Ammon's horn (tissue), 1 donor: ENCODE measurements at regions not wholly inside any gene's neighbourhood (a gene's known extent, or its start where the extent isn't known, plus 50 kb on each side); places are given as distances from the start of the nearest gene placed in this dataset.

ENCODE experiments used
- DNase-seq: peaks from one replicate; pipeline ENCODE4 v3.0.0-alpha.2; 2016; ENCODE audit warnings: low spot score

DNA sequence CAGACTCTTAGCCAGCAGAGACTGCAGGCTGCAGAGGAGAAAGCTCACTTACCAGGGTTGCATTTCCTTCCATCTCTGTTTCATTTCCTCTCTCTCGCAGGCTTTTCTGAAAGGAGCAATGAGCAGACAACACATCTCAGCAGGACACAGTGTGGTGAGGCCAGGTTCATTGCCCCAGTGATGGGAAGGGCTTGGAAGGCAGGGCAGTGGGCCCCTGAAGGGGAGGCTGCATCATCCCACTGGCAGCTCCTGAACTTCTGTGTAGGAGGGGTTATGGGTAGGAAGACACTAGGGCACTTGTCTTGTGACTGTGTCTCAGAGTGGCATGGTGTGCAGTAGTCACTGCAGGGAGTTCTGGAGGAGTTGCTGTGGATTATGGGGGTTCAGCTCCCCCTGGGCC lies 246.8 kb downstream of the QKI start:
- DNase-seq, result peak; percentile 55

DNA sequence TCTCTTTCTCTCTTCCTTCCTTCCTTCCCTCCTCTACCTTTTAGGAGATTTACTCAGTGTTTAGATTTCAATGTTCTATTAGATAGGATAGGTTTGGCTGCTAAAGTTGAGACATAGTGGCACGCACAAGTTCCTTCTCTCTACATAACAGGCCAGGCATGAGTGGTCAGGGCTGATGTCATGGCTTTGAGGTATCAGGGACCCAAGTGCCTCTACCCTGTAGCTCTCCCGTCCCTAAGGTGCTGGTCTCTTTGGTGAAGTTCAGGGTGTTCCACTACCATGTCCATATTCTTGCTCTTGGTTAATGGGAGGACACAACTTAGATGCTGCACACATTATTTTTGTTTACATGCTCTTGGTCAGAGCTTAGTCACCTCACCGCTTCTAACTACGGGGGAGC lies 245.3 kb downstream of the QKI start:
- no peak for DNase-seq

DNA sequence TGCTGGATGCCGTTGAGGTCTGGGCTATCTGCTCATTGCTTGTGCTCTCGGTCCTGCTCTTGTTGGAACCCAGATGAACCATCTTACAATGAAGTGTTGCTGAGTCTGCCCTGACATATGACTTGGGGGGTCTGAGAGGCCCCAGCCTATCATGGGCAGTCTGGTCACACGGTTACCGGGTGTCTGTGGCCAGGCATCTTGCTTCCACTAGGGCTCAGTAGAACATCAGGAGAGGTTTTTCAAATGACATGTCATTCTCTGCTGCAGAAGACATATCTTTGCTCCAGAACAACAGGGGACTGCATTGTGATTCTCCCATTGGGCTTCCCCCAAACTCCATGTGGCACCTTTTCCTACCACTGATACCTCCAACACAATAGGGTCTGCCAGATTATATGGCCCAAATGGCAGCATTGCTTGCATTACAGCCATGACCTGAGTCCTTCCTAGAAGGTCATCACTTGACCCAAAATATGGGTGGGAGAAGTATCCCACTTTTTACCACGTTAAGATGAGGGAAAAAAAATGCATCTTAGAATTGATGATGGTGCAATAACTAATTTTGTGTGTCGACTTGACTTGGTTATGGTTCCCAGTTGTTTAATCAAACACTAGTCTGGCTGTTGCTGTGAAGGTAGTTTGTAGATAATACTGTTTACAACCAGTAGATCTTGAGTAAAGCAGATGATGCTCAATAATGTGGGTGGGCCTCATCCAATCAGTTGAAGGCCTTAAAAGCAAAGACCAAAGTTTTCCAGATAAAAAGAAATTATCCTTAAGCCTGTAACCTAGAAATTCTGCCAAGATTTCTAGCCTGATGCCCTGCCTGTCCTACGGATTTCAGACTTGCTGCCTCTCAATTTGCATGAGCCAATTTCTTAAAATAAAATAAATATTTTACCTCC lies 241.0 kb downstream of the QKI start:
- no peak for DNase-seq

DNA sequence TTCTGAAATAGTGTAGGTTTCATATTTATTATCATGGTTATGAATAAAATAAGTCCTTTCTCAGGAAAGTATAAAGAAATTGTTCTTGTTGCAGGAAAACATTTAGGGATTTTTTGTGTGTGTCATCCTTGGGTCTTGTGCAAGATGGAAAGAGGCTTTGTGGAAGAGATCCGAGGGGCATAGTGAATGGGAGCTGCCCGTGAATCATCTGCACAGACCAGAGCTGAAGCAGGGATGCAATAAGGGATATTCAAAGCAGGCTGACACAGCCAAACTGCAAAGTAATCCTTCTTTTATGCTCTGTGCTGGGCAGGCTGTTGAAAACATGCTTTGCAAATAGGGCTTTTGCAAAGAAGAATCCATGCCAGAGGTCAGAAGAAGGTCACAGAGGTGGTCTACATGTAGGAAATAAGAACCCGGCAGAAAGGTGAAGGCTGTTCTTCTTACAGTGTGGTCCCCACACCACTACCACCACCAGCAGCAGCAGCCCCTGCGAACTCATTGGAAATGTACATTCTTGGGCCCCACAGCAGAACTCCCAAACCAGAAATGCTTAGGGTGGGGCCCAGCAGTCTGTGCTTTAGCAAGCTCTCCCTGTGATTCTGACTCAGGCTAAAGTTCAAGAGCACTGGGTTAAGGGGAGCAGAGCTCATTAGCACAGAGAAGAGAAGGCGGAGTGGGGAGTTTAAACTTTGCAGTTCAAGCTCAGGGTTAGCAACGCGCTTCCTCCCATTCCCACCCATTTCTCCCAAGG lies 237.6 kb downstream of the QKI start:
- DNase-seq, result peak; percentile 11

DNA sequence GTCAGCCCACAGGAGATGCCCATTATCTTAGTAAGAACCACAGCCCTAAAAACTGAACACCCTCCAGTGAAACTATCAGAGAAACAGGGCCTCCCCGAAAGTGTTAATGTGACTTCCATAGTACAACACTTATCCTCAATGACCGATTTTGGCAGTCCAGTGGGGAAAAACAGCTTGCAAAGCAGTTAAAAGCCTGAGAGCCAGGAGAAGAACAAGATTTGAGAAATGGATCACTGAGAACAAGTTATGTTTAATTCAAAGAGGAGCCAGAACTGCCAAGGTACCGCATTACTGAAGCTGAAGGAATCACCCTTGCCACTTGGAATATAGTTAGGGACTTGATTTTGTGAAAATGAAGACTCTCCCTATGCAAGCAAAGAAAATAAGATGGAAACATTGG lies 236.9 kb downstream of the QKI start:
- DNase-seq, result no peak

DNA sequence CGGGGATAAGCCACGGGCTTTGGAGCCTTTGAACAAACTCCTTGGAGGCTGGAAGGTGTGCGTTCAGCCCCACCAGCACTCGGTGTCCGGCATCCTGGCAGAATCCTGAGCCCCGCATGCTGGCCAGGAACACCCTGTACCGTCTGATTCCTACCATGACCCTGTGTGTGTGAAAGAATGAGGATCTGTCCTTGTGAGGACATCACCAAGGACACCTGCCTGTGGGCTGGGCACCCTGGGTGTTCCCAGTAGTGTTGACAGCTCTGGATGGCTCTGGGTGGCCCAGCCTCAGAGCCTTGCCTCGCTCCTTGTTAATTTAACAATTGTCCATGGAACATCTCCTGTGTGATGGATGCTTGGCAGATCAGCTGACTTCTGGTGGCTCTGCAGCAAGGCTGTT lies 234.3 kb downstream of the QKI start:
- no peak for DNase-seq

DNA sequence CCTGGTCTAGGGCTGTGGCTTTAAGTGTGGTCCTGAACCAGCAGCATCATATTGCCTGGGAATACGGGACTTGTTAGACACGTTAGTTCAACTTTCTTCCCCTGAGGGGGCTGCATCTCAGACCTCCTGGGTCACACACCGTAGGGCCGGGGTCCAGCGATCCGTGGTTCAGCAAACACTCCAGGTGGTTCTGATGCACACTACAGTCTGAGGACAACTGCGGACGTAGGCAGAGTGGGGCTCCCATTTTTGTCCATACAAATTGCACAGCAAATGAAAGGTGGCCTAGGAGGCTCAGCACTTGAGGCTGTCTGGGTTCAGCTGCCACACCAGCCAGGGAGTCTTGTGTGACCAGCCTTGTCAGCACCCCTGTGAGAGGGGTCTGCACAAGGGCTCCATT lies 233.1 kb downstream of the QKI start:
- no peak for DNase-seq

DNA sequence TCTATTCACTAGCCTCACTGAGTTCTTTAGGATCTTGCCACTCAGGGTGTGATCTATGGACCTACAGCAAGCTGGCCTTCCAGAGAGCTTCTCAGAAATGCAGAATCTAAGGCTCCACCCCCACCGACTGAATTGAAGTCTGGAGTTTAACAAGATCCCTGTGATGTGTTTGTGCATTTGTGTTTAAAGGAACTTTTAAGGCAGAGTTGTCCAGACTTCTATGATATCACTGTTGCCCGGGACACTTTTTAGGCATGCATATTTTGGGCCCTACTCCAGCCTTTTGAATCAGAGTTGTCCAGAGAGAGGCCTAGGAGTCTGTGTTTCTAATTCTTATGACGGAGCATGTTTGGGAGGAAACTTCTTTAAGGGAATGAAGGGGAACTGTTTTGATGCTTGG lies 232.3 kb downstream of the QKI start:
- DNase-seq, result no peak

DNA sequence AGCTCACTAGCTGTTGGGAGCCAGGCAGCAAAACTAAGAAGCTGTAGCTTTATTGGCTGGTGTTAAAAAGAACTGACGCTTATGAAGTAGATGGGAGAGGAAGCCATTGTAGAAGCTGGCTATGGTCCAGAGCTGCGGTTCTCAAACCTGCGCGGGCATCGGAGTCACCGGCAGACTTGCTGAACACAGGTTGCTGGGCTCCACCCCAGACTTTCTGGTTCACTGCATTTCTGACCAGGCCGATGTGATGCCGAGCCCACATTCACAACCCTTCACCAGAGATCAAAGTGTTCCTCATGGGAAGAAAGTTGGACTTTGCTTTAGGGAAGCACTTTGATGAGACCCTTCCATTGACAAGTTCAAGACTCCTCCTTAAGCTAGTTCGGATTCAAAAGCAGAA lies 231.6 kb downstream of the QKI start:
- no peak for DNase-seq

DNA sequence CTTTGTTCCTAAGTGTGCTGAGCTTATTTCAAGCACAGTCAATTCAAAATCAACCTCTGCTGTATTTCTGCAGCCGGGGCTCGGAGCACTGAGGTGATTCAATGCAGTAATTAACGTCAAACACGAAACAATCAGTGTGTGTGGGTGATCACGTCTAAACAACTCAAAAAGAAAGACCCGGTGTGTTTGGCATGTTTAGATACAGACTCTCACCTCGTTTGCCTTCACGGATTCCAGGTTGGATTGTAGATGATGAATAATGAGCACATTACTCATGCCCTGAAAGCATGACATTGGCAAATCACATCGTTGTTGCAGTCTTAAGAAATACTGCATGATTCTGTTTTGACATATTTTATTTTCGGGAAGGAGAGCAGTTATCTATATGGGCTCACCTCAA lies 231.0 kb downstream of the QKI start:
- DNase-seq, result no peak

DNA sequence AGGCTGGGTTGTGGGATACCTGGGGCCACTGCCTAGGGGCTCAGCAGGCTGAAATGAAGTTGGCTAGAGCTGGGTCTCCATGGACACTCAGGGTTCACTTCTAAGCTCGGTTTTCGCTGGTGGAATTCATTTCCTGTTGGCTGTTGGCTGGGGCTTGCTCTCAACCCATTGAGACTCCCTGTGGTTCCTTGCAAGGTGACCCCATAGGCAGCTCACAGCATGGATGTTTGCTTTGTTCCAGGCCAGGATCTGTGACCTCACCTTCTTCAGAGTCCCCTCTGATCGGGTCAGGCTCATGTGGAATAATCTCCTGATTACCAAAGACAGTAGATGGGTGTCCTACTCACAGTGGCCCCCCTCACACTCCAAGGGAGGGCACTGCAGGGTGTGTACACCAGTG lies 229.3 kb downstream of the QKI start:
- no peak for DNase-seq

DNA sequence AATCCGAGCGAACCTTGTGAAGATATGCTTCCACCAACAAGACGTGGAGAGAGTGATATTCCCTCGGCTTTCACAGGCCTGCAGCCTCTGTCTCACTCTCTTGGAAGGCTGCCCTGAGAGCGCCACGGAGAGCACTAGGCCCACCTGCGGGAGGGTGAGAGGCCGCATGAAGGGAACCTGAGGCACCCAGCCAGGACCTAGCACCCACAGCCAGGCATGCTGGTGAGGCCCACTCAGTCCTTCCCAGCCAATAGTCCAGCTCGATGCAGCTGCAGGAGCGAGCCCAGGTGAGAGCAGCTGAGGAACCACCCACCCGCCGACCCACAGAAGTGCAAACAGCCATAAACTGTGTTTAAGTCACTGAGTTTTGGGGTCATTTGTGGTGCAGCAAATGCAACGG lies 227.2 kb downstream of the QKI start:
- DNase-seq, result no peak

DNA sequence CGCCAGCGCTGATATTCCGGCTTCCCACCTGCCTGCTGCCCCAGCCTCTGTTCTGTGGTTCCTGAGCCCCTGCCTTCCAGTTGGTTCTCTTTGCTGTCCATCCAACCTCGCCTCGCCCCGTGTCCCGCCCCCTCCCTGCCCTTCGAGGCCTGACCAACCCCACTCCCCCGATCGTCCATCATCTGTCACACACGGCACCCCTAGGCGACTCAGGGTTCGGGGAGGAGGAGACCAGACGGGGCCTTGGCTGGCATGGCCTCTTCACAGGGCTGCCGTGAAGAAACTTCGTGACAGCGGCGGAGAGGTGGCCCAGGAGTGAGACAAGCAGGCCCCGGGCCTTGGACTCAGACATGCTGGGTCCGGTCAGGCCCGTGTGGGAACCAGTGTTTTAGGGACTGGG lies 226.1 kb downstream of the QKI start:
- DNase-seq, result no peak

DNA sequence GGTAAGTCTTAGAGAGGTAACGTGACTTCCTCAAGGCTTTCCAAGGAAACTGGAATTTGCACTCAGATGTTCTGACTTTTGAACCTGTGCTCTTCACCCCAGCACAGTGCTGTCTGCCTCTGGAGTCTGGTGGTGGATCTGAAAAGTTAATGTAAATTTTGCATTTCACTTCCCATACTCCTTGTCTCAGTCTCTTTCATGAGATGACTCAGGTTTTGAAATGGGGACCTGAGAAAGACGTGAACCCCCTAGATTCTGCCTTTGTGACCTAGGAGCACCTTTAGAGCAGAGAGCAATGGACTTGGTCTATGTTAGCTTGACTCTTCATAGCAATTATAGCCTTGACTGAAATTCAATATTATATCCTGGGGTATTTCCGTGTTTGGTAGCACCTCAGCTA lies 223.0 kb downstream of the QKI start:
- no peak for DNase-seq

DNA sequence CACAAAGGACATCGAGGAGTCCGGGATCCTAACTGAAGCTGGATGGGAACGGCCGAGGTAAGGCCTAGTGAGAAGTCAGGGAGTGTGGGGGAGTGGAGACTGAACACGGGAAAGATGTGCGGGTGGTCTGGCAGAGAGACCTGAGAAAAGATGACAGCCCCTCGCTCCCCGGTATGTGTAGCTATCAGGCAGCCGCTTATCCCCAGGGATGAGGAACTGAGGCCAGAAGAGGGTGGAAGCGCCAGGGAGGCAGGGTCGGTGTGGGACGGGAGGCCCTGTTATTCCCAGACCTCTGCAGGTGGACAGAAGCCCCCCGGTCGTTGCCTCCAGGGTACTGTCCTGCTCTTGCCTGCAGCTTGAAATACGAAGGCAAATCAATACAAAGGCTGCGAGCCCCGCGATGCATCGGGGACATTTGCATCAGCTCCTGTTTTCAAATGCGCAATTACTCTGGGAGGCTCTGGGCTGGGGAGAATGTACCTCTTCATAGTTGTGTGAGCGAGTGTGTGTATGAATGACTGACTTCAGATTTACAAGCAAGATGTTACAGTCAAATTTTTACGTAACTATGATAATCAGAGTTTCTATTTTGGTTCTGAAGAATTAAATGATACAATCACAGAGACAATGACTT lies 221.3 kb downstream of the QKI start:
- no peak for DNase-seq

DNA sequence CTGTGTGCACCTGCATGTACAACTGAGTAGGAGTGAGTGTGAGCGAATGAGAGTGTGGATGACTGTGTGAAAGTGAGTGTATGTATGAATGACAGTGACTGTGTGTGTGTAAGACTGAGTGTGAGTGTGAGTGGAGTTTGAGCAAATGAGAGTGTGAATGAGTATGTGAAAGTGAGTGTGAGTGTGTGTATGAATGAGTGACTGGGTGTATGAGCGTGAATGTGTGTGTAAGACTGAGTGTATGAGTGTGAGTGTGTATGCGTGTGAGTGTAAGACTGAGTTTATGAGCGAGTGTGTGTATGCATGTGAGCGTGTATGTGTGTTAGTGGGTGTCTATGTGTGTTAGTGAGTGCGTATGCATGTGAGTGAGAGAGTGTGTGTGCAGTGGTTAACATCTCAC lies 220.8 kb downstream of the QKI start:
- DNase-seq, result no peak

DNA sequence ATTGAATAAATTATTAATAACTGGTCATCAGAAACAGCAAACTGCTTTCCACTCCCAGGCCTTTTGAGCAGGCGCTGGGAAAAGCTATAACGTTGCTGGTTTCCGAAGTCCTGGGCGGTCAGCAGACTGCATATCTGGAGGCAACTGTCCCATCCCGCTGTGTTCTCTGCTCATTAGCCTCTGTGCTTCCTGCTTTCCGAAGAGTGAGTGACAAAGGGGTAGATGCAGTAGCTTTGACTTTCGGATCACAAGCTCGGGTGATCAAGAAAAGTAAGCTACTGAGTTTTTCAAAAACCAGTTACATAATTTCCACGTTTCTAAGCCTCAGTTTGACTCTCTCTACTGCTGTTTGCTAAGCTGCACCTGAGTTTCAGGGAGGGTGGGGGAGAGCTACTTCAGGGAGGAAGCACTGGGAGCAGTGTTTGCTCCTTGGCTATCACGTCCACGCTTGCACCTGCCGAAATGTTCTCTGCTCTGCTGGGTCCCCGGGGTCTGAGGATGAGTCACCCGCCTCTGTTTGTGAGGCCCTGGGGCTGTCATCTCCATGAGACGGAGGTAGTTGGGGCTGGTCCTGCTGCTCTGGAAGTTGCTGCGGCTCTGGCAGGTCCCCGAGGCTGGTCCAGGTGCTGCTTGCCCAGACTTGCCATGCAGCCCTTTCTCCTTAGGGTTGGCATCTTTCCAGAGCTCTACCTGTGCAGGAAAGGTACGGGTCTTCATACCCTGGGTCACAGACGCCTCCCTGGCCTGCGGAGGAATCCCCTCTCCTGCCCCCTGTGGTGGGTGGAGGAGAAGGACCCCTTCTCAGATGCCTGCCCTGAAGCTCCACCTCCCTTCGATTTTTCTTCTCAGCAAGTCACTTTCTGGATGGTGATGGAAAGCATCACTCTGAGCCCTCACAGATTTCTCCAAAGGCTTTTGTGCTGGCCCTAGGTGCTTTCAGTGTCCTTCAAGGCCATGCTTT lies 220.0 kb downstream of the QKI start:
- no peak for DNase-seq

DNA sequence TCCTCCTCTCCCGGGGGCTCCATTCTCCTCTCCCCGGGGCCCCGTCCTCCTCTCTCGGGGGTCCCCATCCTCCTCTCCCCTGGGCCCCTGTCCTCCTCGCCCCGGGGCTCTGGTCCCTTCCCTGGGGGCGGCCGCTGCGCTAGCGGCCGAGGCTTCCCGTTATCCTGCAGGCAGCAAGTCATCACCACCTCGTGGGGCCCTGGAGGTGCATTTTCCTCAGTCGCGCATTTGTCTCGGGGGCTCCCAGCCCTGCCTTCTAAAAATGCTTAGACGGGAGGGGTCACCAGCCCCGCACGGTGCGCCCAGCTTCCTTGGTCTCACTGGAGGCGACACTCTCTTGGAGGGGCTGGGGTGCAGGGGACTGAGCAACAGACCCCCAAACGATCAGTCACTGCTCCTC lies 216.5 kb downstream of the QKI start:
- no peak for DNase-seq

DNA sequence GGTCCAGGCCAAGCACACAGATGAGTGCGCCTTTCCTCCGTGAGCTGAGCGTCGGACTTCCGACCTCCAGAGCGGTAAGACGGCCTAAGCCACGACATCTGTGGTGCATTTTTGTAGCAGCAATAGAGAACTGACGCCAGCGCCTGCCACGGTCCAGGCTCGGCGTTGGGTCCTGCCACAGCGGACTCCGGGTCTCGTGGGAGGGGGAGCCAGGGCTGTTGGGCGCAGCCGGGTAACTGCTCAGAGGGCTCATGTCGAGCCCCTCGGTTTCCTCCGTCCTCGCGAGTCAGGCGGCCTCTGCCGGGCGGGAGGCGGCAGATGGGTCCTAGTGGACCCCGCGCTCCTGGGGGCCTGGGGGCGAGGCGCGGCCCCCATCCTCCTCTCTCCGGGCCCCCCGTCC lies 216.1 kb downstream of the QKI start:
- no peak for DNase-seq

DNA sequence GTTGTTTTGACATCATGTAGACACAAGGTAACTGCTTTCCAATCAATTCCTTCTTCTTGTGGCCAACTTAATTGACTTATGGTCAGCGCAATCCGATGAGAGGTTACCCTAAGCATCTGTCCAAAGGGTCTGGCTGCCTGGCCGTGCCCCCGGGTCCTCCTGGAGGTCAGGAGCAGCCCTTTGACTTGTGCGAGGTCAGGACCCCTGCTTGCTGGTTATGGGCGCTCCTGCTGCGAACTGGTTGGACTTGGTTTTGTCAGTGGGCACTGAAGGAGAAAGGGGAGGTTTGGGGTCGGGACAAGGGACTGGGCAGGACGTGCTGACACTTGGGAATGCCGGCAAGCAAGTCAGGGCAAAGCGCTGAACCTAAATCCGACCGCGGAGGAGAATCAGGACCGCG lies 215.6 kb downstream of the QKI start:
- no peak for DNase-seq
